ENCODE measurements at regions not wholly inside any gene's neighbourhood (a gene's known extent, or its start where the extent isn't known, plus 50 kb on each side); places are given as distances from the start of the nearest gene placed in this dataset.

DNA sequence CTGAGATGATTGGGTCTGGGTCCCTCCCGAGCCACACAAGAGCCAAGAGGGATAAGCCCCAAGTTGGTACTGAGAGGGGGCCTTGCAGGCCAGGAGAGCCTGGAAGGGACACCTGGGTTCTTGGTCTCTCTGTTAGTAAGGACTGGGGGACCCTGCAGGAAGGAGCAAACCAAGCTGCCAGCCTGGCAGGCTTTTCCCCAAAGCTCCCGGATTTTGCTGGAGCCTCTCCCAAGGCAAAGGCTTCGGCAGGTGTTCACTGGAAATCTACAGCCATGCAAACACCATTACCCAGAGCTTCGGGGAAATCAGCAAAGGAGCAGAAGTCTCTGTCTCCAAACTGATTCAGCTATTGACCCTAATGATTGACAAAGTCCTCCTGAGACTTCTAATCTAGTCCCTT is 527.9 kb downstream of the BUD13 start:
- Histone ChIP-seq H3K27ac (no peak overlapping the region), H3K4me1 (no peaks in the 10 kb centered on the region), H3K9me3 (no peaks in the 10 kb centered on the region), H3K36me3 (no peaks in the 10 kb centered on the region), H3K27me3 (no peaks in the 10 kb centered on the region), H3K4me3 (no peak overlapping the region)
- in situ Hi-C loops (cut with MboI; ENCODE audit: low sequenced_read_pairs in 4 of 4) (no loop called here), intact Hi-C loops (cut with DNase I; ENCODE audit: low total_unique reads) (no loop called here)
- no peak for ATAC-seq
- no peak for DNase-seq
- no peak for TF ChIP-seq CTCF (IDR thresholded peaks at IDR 0.05 in 4 of 5, conservative IDR thresholded peaks at IDR 0.05 in 1 of 5)
- TF ChIP-seq POLR2A (IDR thresholded peaks at IDR 0.05): no peak

DNA sequence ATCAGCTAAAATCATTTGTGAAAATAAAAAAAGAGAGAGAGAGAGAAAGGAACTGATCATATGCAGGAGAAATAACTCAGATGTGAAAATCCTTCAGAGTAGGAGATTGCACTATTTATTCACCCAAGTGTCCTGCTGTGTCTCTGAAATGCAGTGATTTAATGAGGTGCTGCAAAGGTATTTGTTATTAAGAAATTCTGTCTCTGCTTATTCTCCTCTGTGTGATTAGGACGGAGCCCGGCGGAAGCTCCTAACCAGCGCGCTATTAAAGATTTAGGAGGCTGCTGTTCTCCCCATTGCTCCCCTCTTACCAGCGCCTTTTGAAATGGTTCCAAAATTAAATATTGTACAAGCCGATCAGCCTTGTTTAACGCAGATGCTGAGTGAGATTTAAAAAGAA is 528.3 kb downstream of the BUD13 start:
- Histone ChIP-seq H3K27ac (no peak overlapping the region), H3K27me3 (no peaks in the 10 kb centered on the region), H3K4me1 (no peaks in the 10 kb centered on the region), H3K9me3 (no peaks in the 10 kb centered on the region), H3K4me3 (no peak overlapping the region), H3K36me3 (no peaks in the 10 kb centered on the region)
- DNase-seq: no peak
- TF ChIP-seq CTCF (IDR thresholded peaks at IDR 0.05 in 4 of 5, conservative IDR thresholded peaks at IDR 0.05 in 1 of 5) (no peak), POLR2A (IDR thresholded peaks at IDR 0.05) (no peak)
- intact Hi-C loops (cut with DNase I; ENCODE audit: low total_unique reads) (no loop called here), in situ Hi-C loops (cut with MboI; ENCODE audit: low sequenced_read_pairs in 4 of 4) (no loop called here)
- no peak for ATAC-seq

DNA sequence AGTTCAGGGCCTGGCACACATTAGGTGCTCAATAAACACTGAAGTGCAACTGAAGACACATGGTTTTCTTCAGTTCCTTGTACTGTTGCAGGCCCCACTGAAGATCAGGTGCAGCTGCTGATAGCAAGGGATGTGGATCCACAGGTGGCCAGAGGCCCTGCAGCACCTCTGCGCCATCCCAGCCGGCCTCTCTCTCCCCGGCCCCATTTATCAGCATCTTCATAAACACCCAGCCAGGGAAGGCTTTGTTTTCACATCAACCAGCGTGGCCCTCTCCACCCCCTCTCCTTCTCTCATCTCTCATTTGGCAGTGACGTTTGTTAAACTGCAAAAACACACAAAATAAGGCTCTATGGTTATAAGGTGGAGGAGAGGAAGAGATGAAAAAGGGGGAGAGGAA is 528.8 kb downstream of the BUD13 start:
- H3K27ac ChIP-seq: no peak overlapping the region
- intact Hi-C loops (cut with DNase I; ENCODE audit: low total_unique reads) (no loop called here), in situ Hi-C loops (cut with MboI; ENCODE audit: low sequenced_read_pairs in 4 of 4) (no loop called here)
- H3K4me1 ChIP-seq: no peaks in the 10 kb centered on the region
- no peak for TF ChIP-seq CTCF (IDR thresholded peaks at IDR 0.05 in 4 of 5, conservative IDR thresholded peaks at IDR 0.05 in 1 of 5)
- no peak for TF ChIP-seq POLR2A (IDR thresholded peaks at IDR 0.05)
- DNase-seq (no peak), ATAC-seq (no peak)
- H3K4me3 ChIP-seq: no peak overlapping the region
- H3K27me3 ChIP-seq: no peaks in the 10 kb centered on the region
- no peaks in the 10 kb centered on the region for H3K36me3 ChIP-seq
- H3K9me3 ChIP-seq: no peaks in the 10 kb centered on the region

DNA sequence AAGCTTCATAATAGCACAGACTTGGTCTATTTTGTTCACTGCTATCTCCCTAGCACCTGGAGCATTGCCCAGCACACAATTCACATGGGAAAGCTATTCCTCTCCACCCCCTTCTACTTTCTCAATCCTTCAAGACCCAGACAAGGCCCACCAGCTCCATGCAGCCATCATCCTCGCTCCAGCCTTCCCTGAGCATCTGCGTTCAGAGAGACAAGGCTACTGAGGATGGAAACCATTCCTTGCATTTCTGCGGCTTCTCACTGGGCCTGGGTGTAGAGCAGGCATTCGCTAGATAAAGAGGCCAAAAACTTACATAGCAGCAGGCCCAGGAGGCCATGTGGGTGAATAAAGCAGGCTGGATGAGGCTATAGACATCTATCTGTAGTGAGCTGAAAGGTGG is 530.8 kb downstream of the BUD13 start:
- intact Hi-C loops (cut with DNase I; ENCODE audit: low total_unique reads) (no loop called here), in situ Hi-C loops (cut with MboI; ENCODE audit: low sequenced_read_pairs in 4 of 4) (no loop called here)
- TF ChIP-seq POLR2A (IDR thresholded peaks at IDR 0.05) (no peak), CTCF (IDR thresholded peaks at IDR 0.05 in 4 of 5, conservative IDR thresholded peaks at IDR 0.05 in 1 of 5) (no peak)
- ATAC-seq (no peak), DNase-seq (no peak)
- Histone ChIP-seq H3K27me3 (no peaks in the 10 kb centered on the region), H3K9me3 (no peaks in the 10 kb centered on the region), H3K36me3 (no peaks in the 10 kb centered on the region), H3K4me3 (no peak overlapping the region), H3K4me1 (no peaks in the 10 kb centered on the region), H3K27ac (no peak overlapping the region)

GRCh38 chr11:116240710-116241109 is 532.1 kb downstream of the BUD13 start:
- DNase-seq (no peak), ATAC-seq (no peak)
- Histone ChIP-seq H3K9me3 (no peaks in the 10 kb centered on the region), H3K4me1 (no peaks in the 10 kb centered on the region), H3K27me3 (no peaks in the 10 kb centered on the region), H3K36me3 (no peaks in the 10 kb centered on the region), H3K4me3 (no peak overlapping the region), H3K27ac (no peak overlapping the region)
- intact Hi-C loops (cut with DNase I; ENCODE audit: low total_unique reads) (no loop called here), in situ Hi-C loops (cut with MboI; ENCODE audit: low sequenced_read_pairs in 4 of 4) (no loop called here)
- no peak for TF ChIP-seq CTCF (IDR thresholded peaks at IDR 0.05 in 4 of 5, conservative IDR thresholded peaks at IDR 0.05 in 1 of 5)
- no peak for TF ChIP-seq POLR2A (IDR thresholded peaks at IDR 0.05)

All from gastrocnemius medialis (tissue), 4 donors.